C4-2B (cell line): ENCODE measurements at regions not wholly inside any gene's neighbourhood (a gene's known extent, or its start where the extent isn't known, plus 50 kb on each side); places are given as distances from the start of the nearest gene placed in this dataset.

Experiments used
- H3K27ac ChIP-seq: fragments of 450-650 bp; 2 replicates; pipeline ENCODE4 v1.5.1; 2017
- ZFX ChIP-seq: fragments of 450-650 bp; IDR thresholded peaks from 2 replicates; pipeline ENCODE4 v1.6.1; 2017
- TF ChIP-seq, protein P1 (sequence below): fragments of 450-650 bp; conservative IDR thresholded peaks from 2 replicates; pipeline ENCODE4 v1.5.1; 2017; ENCODE audit warnings: mild to moderate bottlenecking

DNA sequence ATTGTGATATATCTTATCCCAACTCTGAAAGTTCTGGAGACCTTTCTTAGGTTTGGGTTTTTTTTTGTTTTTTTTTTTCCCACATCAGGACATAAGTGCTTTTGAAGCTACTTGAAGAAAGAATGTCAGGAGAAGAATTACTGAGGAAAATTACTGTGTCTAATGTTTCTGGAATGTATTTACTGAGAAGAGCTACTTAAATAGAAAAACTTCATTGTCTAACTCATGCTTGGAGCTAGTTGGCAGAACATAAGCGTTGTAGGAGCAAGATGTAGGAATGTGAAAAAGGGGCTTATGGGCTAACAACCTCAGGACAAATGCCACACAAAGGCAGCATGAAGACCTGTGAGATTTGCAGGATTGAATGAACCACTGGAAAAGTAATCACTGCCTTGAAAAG is 166.6 kb upstream of the GLRA2 start:
- no peak for TF ChIP-seq ZFX
- no peak overlapping the region for H3K27ac ChIP-seq

DNA sequence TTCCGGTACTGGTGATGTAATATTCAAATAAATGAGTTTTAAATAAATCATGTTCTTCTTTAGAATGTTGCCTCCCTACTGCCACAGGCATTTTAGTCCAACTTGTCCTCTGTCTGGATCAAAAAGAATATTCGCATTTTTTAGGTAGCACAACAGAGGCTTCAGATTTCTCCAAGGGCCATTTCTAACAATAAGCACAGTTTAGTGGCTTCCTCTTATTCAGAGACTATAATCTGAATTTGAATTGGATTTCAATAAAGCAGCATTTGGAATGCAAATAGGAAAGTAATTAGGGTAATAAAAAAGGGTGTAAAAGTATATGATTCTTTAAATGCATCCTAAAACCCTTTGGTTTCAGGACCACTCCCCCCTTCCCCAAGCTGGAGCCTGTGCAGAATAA is 167.9 kb upstream of the GLRA2 start:
- TF ChIP-seq ZFX = no peak
- TF ChIP-seq, protein P1, sequence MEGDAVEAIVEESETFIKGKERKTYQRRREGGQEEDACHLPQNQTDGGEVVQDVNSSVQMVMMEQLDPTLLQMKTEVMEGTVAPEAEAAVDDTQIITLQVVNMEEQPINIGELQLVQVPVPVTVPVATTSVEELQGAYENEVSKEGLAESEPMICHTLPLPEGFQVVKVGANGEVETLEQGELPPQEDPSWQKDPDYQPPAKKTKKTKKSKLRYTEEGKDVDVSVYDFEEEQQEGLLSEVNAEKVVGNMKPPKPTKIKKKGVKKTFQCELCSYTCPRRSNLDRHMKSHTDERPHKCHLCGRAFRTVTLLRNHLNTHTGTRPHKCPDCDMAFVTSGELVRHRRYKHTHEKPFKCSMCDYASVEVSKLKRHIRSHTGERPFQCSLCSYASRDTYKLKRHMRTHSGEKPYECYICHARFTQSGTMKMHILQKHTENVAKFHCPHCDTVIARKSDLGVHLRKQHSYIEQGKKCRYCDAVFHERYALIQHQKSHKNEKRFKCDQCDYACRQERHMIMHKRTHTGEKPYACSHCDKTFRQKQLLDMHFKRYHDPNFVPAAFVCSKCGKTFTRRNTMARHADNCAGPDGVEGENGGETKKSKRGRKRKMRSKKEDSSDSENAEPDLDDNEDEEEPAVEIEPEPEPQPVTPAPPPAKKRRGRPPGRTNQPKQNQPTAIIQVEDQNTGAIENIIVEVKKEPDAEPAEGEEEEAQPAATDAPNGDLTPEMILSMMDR = no peak
- no peak overlapping the region for H3K27ac ChIP-seq

GRCh38 chrX:14359727-14360126 is 169.6 kb upstream of the GLRA2 start:
- no peak overlapping the region for H3K27ac ChIP-seq
- TF ChIP-seq, protein P1 = no peak
- TF ChIP-seq ZFX = no peak

DNA sequence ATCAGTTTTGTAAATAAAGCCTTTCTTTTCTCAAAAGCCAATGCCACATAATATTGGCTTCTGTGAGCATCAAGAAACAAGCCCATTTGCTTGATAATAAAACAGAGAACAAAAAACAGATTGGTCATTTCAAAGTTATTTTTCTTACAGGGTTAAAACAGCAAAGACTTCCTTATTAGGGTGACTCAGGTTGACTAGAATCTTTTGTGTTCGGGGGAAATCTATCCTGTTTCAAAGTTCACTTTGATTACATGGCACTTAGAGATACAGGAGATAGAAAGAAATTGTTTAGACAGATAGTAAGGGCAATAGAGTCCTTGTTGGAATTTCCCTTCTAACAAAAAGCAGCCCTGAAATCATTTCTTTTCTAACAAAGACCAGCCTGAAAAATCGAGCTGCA is 170.0 kb upstream of the GLRA2 start:
- TF ChIP-seq ZFX = no peak
- TF ChIP-seq, protein P1 = no peak
- no peak overlapping the region for H3K27ac ChIP-seq

DNA sequence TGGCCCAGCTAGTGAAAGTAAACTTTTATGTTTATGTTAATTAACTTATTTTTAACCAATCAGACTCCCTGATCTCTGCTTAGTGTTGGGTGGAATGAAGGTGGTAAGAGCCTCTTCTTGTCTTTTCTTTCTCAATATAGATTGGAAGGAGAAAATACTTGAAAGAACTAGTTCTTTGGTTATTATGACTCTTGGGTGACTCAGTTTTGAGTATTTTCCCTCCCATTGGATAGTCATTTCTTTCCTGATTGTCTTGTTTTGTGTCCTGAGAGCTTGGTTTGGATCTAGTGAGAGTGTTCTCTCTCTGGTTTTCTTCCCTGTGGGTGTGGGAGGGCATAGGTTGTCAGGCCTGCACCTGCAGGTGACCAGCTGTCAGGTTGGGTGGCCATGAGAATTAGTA is 172.0 kb upstream of the GLRA2 start:
- no peak for TF ChIP-seq ZFX
- TF ChIP-seq, protein P1 = no peak

GRCh38 chrX:14356401-14356800 is 172.9 kb upstream of the GLRA2 start:
- no peak overlapping the region for H3K27ac ChIP-seq
- TF ChIP-seq, protein P1 = no peak
- TF ChIP-seq ZFX = no peak

More for the DNA sequence above, 172.0 kb upstream of the GLRA2 start:
- no peak overlapping the region for H3K27ac ChIP-seq

DNA sequence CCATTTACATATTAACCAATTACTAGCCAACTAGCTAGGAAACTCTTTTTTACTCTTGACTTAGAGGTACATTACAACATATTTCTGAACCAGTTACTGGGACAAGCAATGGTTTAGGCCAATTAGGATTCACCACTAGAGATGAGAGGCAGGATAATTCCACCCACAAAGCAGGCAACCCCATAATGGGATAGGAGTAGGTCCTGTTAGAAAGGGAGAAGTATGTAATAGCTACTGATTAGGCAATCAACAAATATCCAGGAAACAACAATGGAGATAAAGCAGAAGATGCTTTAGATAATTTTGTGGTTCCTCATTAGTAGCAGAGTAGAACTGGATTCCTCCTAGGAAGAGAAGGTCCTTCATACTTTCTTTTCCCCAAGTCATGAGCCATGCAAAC is 173.8 kb upstream of the GLRA2 start:
- no peak overlapping the region for H3K27ac ChIP-seq
- no peak for TF ChIP-seq ZFX
- TF ChIP-seq, protein P1 = no peak

DNA sequence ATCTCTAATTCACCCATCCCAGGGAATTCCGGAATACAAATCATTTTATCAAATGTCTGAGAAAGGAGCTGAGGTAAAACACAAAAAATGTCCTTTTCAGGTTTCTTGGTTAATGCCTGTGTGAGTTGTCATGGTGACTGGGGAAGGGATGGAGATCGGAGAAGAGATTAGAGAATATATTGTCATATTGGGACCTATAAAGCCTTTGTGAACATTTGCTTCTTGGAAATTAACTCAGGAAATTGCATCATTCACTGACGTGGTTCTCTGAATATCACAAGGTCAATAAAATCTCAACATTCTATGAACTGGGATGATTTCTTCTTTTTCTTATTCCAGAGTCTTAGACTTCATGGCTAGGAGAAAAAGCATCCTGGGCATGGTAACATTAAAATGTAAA is 174.8 kb upstream of the GLRA2 start:
- no peak overlapping the region for H3K27ac ChIP-seq
- TF ChIP-seq, protein P1 = no peak
- TF ChIP-seq ZFX = no peak
